Astrocyte (in vitro differentiated cells and primary cell): ENCODE measurements at regions not wholly inside any gene's neighbourhood (a gene's known extent, or its start where the extent isn't known, plus 50 kb on each side); places are given as distances from the start of the nearest gene placed in this dataset.

Experiments
- DNase-seq: peaks from one replicate; pipeline ENCODE4 v3.0.0-alpha.2; 2010; ENCODE audit warnings: low read depth
- FAIRE-seq: peaks from 2 replicates; lab custom pipeline; 2011; peaks lifted over from hg19 to GRCh38; lab: Jason Lieb, UNC
- H2AFZ ChIP-seq: 2 replicates; pipeline ENCODE4 v1.6.0; 2012; ENCODE audit warnings: low read depth, low read length, inconsistent platforms
- H3K27ac ChIP-seq: 2 replicates; pipeline ENCODE4 v1.5.1; 2011; ENCODE audit warnings: low read depth, low read length, inconsistent platforms
- H3K27me3 ChIP-seq: 2 replicates; pipeline ENCODE4 v1.6.0; 2011; ENCODE audit warnings: low read length, inconsistent platforms; ENCODE audit not compliant: insufficient read depth
- H3K36me3 ChIP-seq: 2 replicates; pipeline ENCODE4 v1.5.1; 2011; ENCODE audit warnings: low read length, inconsistent platforms; ENCODE audit not compliant: insufficient read depth
- H3K4me1 ChIP-seq: 2 replicates; pipeline ENCODE4 v1.5.1; 2011; ENCODE audit warnings: low read length, inconsistent platforms; ENCODE audit not compliant: insufficient read depth
- H3K4me2 ChIP-seq: 2 replicates; pipeline ENCODE4 v1.6.0; 2012; ENCODE audit warnings: low read length, inconsistent platforms
- H3K4me3 ChIP-seq: 2 replicates; pipeline ENCODE4 v1.5.1; 2011; ENCODE audit warnings: low read depth, mild to moderate bottlenecking, low read length, inconsistent platforms; ENCODE audit not compliant: insufficient read depth
- H3K79me2 ChIP-seq: 2 replicates; pipeline ENCODE4 v1.6.0; 2012; ENCODE audit warnings: mild to moderate bottlenecking, low read length, inconsistent platforms; ENCODE audit not compliant: insufficient read depth
- H3K9ac ChIP-seq: 2 replicates; pipeline ENCODE4 v1.6.0; 2012; ENCODE audit warnings: mild to moderate bottlenecking, low read length, inconsistent platforms
- H3K9me3 ChIP-seq: 2 replicates; pipeline ENCODE4 v1.5.1; 2012; ENCODE audit warnings: low read depth, mild to moderate bottlenecking, low read length, inconsistent platforms; ENCODE audit not compliant: insufficient read depth
- H4K20me1 ChIP-seq: 2 replicates; pipeline ENCODE4 v1.6.0; 2012; ENCODE audit warnings: low read length, inconsistent platforms; ENCODE audit not compliant: insufficient read depth
- H3K27ac Mint-ChIP-seq: one replicate; pipeline ENCODE4 v1.8.0; 2021; ENCODE audit warnings: mild to moderate bottlenecking, mixed read lengths; ENCODE audit not compliant: unreplicated experiment
- H3K27me3 Mint-ChIP-seq: one replicate; pipeline ENCODE4 v1.8.0; 2021; ENCODE audit warnings: low read depth, mixed read lengths; ENCODE audit not compliant: unreplicated experiment
- H3K36me3 Mint-ChIP-seq: one replicate; pipeline ENCODE4 v1.8.0; 2021; ENCODE audit warnings: low read depth, mixed read lengths; ENCODE audit not compliant: unreplicated experiment
- H3K4me1 Mint-ChIP-seq: one replicate; pipeline ENCODE4 v1.8.0; 2021; ENCODE audit warnings: low read depth, mixed read lengths; ENCODE audit not compliant: unreplicated experiment
- H3K4me3 Mint-ChIP-seq: one replicate; pipeline ENCODE4 v1.8.0; 2021; ENCODE audit warnings: mild to moderate bottlenecking, moderate library complexity, mixed read lengths; ENCODE audit not compliant: unreplicated experiment
- H3K9me3 Mint-ChIP-seq: one replicate; pipeline ENCODE4 v1.8.0; 2021; ENCODE audit warnings: mild to moderate bottlenecking, mixed read lengths; ENCODE audit not compliant: unreplicated experiment
- EZH2 ChIP-seq: IDR thresholded peaks from 2 replicates; pipeline ENCODE4 v1.6.1; 2012; ENCODE audit warnings: mild to moderate bottlenecking, low read length, inconsistent platforms; ENCODE audit not compliant: insufficient read depth
- TF ChIP-seq, protein P1 (sequence below): IDR thresholded peaks from 2 replicates; pipeline ENCODE4 v1.5.1; 2011; ENCODE audit warnings: low read depth, mild to moderate bottlenecking, inconsistent platforms, low read length, moderate library complexity; ENCODE audit not compliant: insufficient read depth

DNA sequence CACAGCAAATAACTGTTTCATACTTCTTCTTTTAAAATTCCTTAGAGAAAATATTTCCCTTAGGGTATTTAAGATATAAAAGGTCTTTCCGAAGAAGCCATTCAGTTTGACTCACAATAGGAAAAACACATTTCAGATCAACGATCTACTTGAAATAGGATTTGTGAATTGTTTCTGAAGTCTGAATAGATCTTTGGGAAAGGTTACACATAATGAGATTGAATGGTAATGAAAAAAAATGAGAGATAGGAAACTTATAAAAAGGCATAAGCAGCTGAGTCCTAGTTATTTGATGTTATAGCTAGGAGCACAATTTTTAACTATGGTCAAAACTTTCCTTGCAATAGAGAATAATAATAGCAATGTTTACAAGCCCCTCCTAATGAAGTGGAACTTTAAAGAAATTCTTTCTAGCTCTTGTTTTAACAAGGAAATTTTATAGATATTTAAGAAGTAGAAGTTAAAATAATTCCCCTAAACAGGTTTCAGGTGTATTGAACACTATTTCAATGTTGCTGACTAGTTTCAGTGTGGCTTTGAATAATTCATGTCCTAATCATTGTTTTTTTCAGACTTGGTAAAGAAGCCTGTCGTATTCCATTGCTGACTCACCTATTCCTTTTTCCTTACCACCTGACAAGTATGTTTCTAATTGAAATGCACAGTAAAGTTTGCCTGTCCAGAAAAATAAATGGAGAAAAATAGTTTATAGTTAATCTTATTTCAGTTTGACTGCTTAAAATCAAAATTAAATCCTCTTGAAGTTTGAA, 89.1 kb downstream of the PCDH18 start:
- no peak for TF ChIP-seq EZH2
- TF ChIP-seq, protein P1, sequence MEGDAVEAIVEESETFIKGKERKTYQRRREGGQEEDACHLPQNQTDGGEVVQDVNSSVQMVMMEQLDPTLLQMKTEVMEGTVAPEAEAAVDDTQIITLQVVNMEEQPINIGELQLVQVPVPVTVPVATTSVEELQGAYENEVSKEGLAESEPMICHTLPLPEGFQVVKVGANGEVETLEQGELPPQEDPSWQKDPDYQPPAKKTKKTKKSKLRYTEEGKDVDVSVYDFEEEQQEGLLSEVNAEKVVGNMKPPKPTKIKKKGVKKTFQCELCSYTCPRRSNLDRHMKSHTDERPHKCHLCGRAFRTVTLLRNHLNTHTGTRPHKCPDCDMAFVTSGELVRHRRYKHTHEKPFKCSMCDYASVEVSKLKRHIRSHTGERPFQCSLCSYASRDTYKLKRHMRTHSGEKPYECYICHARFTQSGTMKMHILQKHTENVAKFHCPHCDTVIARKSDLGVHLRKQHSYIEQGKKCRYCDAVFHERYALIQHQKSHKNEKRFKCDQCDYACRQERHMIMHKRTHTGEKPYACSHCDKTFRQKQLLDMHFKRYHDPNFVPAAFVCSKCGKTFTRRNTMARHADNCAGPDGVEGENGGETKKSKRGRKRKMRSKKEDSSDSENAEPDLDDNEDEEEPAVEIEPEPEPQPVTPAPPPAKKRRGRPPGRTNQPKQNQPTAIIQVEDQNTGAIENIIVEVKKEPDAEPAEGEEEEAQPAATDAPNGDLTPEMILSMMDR = no peak
- Histone ChIP-seq H3K9ac (no peak overlapping the region), H3K4me1 (no peaks in the 10 kb centered on the region), H2AFZ (no peak overlapping the region), H4K20me1 (no peaks in the 10 kb centered on the region), H3K9me3 (no peaks in the 10 kb centered on the region), H3K4me3 (no peak overlapping the region), H3K27me3 (no peaks in the 10 kb centered on the region), H3K4me2 (no peak overlapping the region), H3K36me3 (no peaks in the 10 kb centered on the region), H3K79me2 (no peaks in the 10 kb centered on the region), H3K27ac (no peak overlapping the region)
- no peaks in the 10 kb centered on the region for H3K36me3 Mint-ChIP-seq
- no peak for FAIRE-seq
- DNase-seq = no peak
- H3K27me3 Mint-ChIP-seq = no peaks in the 10 kb centered on the region
- no peaks in the 10 kb centered on the region for H3K9me3 Mint-ChIP-seq
- no peak overlapping the region for H3K27ac Mint-ChIP-seq
- no peak overlapping the region for H3K4me3 Mint-ChIP-seq
- no peaks in the 10 kb centered on the region for H3K4me1 Mint-ChIP-seq

DNA sequence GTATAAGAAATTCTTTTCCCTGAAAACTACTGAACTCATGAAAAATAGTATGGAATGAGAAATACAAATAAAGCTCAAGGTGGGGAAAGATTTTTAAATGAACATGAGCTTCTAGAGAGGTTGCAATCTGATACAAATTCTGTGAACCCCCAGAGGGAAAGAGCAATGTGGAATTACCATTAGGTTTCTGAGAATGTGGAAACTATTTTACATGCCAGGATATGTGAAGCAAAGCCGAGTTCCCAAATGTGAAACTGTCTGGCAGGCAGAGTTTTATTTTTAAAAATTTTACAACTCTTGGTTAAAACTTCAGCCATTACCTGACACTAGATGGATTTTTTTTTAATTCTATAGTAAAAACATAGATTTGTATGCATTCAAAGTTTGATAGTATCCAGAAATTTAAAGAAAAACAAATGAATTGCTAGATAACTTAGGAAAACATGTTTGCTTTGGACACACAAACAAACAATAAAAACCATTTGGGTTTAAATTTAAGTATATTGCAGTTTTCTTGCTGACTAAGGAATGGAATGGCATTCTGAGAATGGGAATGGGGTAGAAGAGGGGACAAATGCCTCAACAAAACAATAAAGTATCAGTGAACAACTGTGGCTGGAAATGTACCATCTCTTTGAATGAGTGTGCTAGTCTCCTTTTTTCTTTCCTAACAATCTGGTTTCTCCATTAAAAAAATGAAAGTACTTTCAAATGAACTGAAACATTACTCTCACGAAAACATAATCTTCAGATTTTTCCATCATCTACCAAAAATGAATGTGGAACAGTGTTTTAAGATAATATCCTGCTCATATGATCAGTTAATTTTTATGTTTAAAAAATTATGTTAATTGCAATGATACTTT, 99.6 kb downstream of the PCDH18 start:
- Mint-ChIP-seq H3K9me3 (peaks cover 7% of the 10 kb centered on the region), H3K27ac (no peak overlapping the region), H3K4me1 (no peaks in the 10 kb centered on the region), H3K36me3 (no peaks in the 10 kb centered on the region), H3K27me3 (no peaks in the 10 kb centered on the region), H3K4me3 (no peak overlapping the region)
- Histone ChIP-seq H3K4me1 (no peaks in the 10 kb centered on the region), H3K4me3 (no peak overlapping the region), H3K79me2 (no peaks in the 10 kb centered on the region), H2AFZ (no peak overlapping the region), H3K4me2 (no peak overlapping the region), H3K36me3 (no peaks in the 10 kb centered on the region), H3K27me3 (no peaks in the 10 kb centered on the region), H3K9me3 (no peaks in the 10 kb centered on the region), H3K9ac (no peak overlapping the region), H3K27ac (no peak overlapping the region), H4K20me1 (no peaks in the 10 kb centered on the region)
- FAIRE-seq (no peak), DNase-seq (no peak)
- no peak for TF ChIP-seq EZH2

DNA sequence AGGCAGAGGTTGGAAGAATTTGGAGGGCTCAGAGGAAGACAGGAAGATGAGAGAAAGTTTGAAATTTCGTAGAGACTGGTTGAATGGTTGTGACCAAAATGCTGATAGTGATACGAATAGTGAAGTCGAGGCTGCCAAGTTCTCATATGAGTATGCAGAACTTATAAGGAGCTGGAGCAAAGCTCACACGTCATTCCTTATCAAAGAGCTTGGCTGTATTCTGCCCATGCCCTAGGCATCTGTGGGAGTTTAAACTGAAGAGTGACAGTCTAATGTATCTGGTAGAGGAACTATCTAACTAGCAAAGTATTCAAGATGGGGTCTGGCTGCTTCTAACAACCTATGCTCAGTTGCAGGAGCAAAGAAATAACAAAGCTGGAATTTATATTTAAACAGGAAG, 102.1 kb downstream of the PCDH18 start:
- H3K4me3 Mint-ChIP-seq = no peak overlapping the region
- no peaks in the 10 kb centered on the region for H3K79me2 ChIP-seq
- no peaks in the 10 kb centered on the region for H3K36me3 Mint-ChIP-seq
- DNase-seq = no peak
- no peak overlapping the region for H3K27ac ChIP-seq
- H3K27me3 Mint-ChIP-seq = no peaks in the 10 kb centered on the region
- TF ChIP-seq, protein P1 = no peak
- no peak for TF ChIP-seq EZH2
- H3K9me3 Mint-ChIP-seq = peaks cover 7% of the 10 kb centered on the region
- H3K9ac ChIP-seq = no peak overlapping the region
- no peaks in the 10 kb centered on the region for H3K27me3 ChIP-seq
- H3K4me3 ChIP-seq = no peak overlapping the region
- FAIRE-seq = no peak
- H3K36me3 ChIP-seq = no peaks in the 10 kb centered on the region
- no peaks in the 10 kb centered on the region for H3K4me1 ChIP-seq
- H3K4me1 Mint-ChIP-seq = no peaks in the 10 kb centered on the region
- no peaks in the 10 kb centered on the region for H3K9me3 ChIP-seq
- no peaks in the 10 kb centered on the region for H4K20me1 ChIP-seq
- no peak overlapping the region for H3K27ac Mint-ChIP-seq
- H3K4me2 ChIP-seq = no peak overlapping the region
- H2AFZ ChIP-seq = no peak overlapping the region
